HEK293T (cell line): ENCODE measurements at regions not wholly inside any gene's neighbourhood (a gene's known extent, or its start where the extent isn't known, plus 50 kb on each side); places are given as distances from the start of the nearest gene placed in this dataset.

Experiments used
- CTCF ChIA-PET: fragments of 350-600 bp; formaldehyde crosslinking; extraction: SDS; loops from one replicate; lab custom pipeline; 2021; ENCODE audit warnings: antibody characterized with exemption, inconsistent platforms; lab: Yijun Ruan, JAX
- POLR2A ChIA-PET: fragments of 350-600 bp; formaldehyde crosslinking; extraction: SDS; loops from one replicate; lab custom pipeline; 2020; ENCODE audit warnings: antibody characterized with exemption, inconsistent platforms; lab: Yijun Ruan, JAX
- DNase-seq: peaks from one replicate; pipeline ENCODE4 v3.0.0; 2012; ENCODE audit warnings: mixed read lengths; ENCODE audit errors: extremely low spot score
- ARNT ChIP-seq: fragments of 450-650 bp; IDR thresholded peaks from 2 replicates; pipeline ENCODE4 v1.6.1; 2017; ENCODE audit warnings: mild to moderate bottlenecking
- BHLHE40 ChIP-seq: fragments of 450-650 bp; IDR thresholded peaks from 2 replicates; pipeline ENCODE4 v1.6.1; 2016; ENCODE audit warnings: mild to moderate bottlenecking, moderate library complexity, borderline replicate concordance
- CTBP1 ChIP-seq: fragments of 450-650 bp; IDR thresholded peaks from 2 replicates; pipeline ENCODE4 v1.6.1; 2016; ENCODE audit warnings: borderline replicate concordance
- ELF4 ChIP-seq: fragments of 450-650 bp; IDR thresholded peaks from 2 replicates; pipeline ENCODE4 v1.6.1; 2017; ENCODE audit warnings: antibody characterized with exemption
- FOXA1 ChIP-seq: fragments of 450-650 bp; IDR thresholded peaks from 2 replicates; pipeline ENCODE4 v1.6.1; 2016; ENCODE audit warnings: mild to moderate bottlenecking
- FOXK2 ChIP-seq: fragments of 450-650 bp; IDR thresholded peaks from 2 replicates; pipeline ENCODE4 v1.6.1; 2016; ENCODE audit warnings: mild to moderate bottlenecking
- FOXM1 ChIP-seq: fragments of 450-650 bp; IDR thresholded peaks from 2 replicates; pipeline ENCODE4 v1.6.1; 2017; ENCODE audit warnings: mild to moderate bottlenecking, borderline replicate concordance
- HDGF ChIP-seq: fragments of 450-650 bp; IDR thresholded peaks from 2 replicates; pipeline ENCODE4 v1.6.1; 2017; ENCODE audit warnings: antibody characterized with exemption, borderline replicate concordance
- L3MBTL2 ChIP-seq: fragments of 450-650 bp; conservative IDR thresholded peaks from 2 replicates; pipeline ENCODE4 v1.6.1; 2016; ENCODE audit warnings: mild to moderate bottlenecking
- LEF1 ChIP-seq: fragments of 450-650 bp; IDR thresholded peaks from 2 replicates; pipeline ENCODE4 v1.6.1; 2017; ENCODE audit warnings: mild to moderate bottlenecking, borderline replicate concordance
- NFRKB ChIP-seq: fragments of 450-650 bp; IDR thresholded peaks from 2 replicates; pipeline ENCODE4 v1.6.1; 2016; ENCODE audit warnings: mild to moderate bottlenecking, moderate library complexity
- SP1 ChIP-seq: fragments of 450-650 bp; IDR thresholded peaks from 2 replicates; pipeline ENCODE4 v1.6.1; 2017
- SUZ12 ChIP-seq: fragments of 450-650 bp; IDR thresholded peaks from 2 replicates; pipeline ENCODE4 v1.6.1; 2016; ENCODE audit warnings: mild to moderate bottlenecking
- TARDBP ChIP-seq: fragments of 450-650 bp; IDR thresholded peaks from 2 replicates; pipeline ENCODE4 v1.6.1; 2016
- ZNF384 ChIP-seq: fragments of 450-650 bp; IDR thresholded peaks from 2 replicates; pipeline ENCODE4 v1.6.1; 2016
- TF ChIP-seq, protein P1 (sequence below): fragments of 450-650 bp; IDR thresholded peaks from 2 replicates; pipeline ENCODE4 v1.6.1; 2016

DNA sequence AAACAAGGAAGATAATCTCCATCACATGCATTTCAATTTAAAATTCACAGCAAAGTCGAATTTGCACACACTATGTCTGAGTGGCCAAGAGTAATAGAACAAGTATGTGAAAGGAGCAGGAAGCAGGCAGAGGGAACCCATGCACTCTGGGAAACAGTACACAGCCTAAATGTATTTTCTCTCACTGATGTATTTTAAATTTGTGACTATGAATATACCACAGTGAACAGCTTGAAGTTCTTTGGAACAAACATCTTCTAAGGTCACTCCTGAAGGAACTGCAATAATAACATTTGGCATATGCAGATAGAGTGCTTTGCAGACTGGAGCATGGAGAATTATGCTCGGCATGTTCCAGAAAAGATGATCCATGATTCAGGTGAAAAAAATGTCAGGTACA lies 223.1 kb upstream of the PKN2 start:
- ChIA-PET POLR2A (interaction anchor here (1.5 kb wide), 1 partner anchor 12 kb away, joined by 3 read pairs; no protein-coding TSS in a partner anchor), CTCF (no interaction called here)
- DNase-seq, result no peak
- no peak for TF ChIP-seq L3MBTL2
- no peak for TF ChIP-seq FOXM1
- TF ChIP-seq SUZ12, result no peak
- TF ChIP-seq ZNF384, result no peak
- no peak for TF ChIP-seq CTBP1
- no peak for TF ChIP-seq LEF1
- TF ChIP-seq SP1, result no peak
- no peak for TF ChIP-seq ARNT
- TF ChIP-seq HDGF, result no peak
- TF ChIP-seq, protein P1, sequence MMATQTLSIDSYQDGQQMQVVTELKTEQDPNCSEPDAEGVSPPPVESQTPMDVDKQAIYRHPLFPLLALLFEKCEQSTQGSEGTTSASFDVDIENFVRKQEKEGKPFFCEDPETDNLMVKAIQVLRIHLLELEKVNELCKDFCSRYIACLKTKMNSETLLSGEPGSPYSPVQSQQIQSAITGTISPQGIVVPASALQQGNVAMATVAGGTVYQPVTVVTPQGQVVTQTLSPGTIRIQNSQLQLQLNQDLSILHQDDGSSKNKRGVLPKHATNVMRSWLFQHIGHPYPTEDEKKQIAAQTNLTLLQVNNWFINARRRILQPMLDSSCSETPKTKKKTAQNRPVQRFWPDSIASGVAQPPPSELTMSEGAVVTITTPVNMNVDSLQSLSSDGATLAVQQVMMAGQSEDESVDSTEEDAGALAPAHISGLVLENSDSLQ, result no peak
- TF ChIP-seq ELF4, result no peak
- TF ChIP-seq TARDBP, result no peak

DNA sequence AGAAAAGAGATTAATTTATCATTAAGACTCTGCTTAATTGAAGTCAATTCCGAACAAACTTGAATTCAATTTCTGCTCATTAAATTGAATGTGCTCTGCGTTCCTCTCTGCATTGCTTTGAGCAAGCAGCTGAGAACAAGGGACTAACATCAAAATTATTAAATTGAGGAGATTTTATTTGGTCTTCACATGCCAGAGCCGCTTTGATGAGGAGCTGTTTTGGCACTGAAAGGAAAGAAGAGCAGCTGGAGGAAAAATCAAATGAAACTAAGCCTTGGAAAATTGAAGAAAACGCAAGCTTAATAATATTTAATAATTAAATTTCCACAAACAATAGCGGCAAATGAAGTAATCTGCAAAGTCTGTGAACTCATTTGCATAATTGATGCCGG lies 222.0 kb upstream of the PKN2 start:
- DNase-seq, result no peak
- CTCF ChIA-PET, result no interaction called here
- POLR2A ChIA-PET, result interaction anchor here (1.5 kb wide), 1 partner anchor 11 kb away, joined by 3 read pairs; no protein-coding TSS in a partner anchor
- no peak for TF ChIP-seq NFRKB

DNA sequence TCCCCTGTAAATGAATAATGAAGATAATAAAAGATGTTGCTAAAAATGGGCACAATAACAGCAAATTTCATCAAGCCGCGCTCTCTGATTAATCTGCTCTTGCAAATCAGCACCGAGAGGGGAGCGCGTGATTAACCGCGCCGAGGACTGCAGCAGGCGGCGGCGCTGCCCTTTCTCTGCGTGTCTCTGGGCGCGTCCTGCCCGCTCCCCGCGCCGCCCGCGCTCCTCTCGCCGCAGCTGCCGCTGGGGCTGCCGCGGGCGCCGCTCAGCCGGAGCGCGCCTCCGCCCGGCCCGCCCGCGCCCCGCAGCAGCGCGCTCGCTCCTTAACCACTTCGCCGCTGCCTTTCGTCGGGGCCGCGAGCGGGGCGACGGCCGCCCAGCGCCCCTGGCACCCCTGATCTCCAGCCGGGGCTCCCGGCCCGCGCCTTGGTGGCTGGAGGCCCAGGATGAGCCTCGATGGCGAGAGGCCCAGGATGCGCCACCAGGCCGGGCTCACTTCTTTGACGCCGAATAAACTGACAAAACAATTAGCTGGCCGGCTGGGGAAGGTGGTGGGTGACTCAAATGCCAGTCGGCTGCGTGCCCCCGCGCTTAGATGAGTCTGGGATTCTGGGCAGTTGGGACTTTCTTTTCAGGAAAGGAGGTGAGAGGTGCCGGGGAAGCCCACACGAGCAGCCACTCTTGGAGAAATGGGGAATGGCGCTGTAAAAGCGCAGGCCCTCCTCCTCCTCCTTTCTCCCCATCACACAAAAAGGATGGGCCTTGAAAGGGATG lies 221.4 kb upstream of the PKN2 start:
- POLR2A ChIA-PET, result interaction anchor here (1.5 kb wide), 1 partner anchor 10 kb away, joined by 3 read pairs; no protein-coding TSS in a partner anchor
- DNase-seq, result peak; percentile 77
- CTCF ChIA-PET, result no interaction called here

DNA sequence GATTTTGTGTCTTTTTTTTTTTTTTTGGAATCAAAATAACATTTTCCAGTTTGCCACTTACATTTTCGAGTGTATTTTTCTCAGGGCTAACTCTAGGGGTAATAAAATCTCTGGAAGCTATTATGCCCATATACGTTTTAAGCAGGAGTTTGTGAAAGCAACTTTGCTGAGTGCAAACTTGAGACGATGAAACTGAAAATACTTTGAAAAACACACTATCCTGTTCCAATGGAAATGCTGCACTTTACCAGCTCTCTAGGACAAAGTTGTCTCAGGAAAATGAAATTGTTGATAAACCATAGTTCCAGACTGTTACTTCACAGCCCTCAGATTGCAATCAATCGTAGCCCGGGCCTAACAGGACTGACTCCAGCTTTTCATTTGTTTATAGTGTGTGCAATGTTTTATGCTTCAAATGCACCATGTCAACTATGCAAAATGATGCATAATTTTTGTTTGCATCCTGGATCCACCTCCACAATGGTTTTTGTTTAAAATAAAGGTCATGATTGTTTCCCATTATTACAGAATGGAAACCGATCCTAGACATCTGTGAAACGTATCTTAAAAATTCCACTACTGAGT lies 220.6 kb upstream of the PKN2 start:
- CTCF ChIA-PET, result no interaction called here
- POLR2A ChIA-PET, result no interaction called here
- no peak for DNase-seq
- no peak for TF ChIP-seq FOXK2
- no peak for TF ChIP-seq SP1
- TF ChIP-seq ZNF384, result no peak
- TF ChIP-seq LEF1, result no peak
- no peak for TF ChIP-seq NFRKB
- TF ChIP-seq, protein P1, result no peak

More for the DNA sequence above, 221.4 kb upstream of the PKN2 start:
- TF ChIP-seq L3MBTL2 (peak; percentile 62; the same call in 1 of the 2 replicates), CTBP1 (no peak), LEF1 (no peak), ARNT (0 out of 2 replicates have a peak, but pooled peaks have one; percentile 14), BHLHE40 (no peak), HDGF (no peak), FOXA1 (no peak)
- TF ChIP-seq, protein P1, result no peak

DNA sequence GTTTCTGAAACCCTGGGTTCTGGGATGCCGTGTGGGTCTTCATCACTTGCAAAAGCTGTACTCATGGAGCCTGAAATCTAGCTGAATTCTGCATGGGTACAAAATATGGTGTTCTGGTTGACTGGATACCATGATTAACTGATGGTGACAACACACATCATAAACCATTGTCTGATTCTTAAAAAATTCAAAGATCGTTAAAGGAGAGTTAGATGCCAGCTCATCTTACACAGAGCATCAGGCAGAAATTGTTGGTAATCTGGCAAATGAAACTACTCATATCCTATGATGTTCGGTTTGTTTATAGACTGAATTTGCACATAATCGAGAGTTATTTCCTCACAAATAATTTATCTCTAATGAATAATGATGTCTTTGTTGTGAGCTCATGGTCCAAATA lies 218.1 kb upstream of the PKN2 start:
- POLR2A ChIA-PET, result no interaction called here
- TF ChIP-seq NFRKB (no peak), ZNF384 (no peak), SUZ12 (no peak), LEF1 (no peak), SP1 (no peak), FOXM1 (no peak), L3MBTL2 (no peak), TARDBP (no peak), ELF4 (no peak), BHLHE40 (no peak), HDGF (no peak), FOXK2 (no peak), FOXA1 (no peak)
- CTCF ChIA-PET, result no interaction called here
- DNase-seq, result no peak

DNA sequence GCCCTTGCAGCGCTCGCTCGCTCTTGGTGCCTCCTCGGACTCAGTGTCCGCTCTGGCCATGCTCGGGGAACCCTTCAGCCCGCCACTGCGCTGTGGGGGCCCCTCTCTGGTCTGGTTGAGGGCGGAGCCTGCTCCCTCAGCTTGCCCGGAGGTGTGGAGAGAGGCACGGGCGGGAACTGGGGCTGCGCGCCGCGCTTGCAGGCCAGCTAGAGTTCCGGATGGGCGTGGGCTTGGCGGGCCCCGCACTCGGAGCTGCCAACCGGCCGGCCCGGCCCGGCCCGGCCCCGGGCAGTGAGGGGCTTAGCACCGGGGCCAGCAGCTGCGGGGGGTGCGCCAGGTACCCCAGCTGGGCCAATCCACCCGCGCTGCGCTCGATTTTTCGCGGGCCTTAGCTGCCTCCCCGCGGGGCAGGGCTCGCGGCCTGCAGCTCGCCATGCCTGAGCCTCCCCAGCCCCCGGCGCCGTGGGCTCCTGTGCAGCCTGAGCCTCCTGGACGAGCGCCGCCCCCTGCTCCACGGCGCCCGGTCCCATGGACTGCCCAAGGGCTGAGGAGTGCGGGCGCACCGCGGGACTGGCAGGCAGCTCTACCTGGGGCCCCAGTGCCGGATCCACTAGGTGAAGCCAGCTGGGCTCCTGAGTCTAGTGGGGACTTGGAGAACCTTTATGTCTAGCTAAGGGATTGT lies 217.0 kb upstream of the PKN2 start:
- TF ChIP-seq SP1 (no peak), HDGF (no peak), ZNF384 (no peak), SUZ12 (no peak), TARDBP (no peak), CTBP1 (no peak), BHLHE40 (no peak), NFRKB (no peak), ARNT (no peak), FOXK2 (no peak), FOXM1 (no peak), L3MBTL2 (no peak), LEF1 (no peak)
- TF ChIP-seq, protein P1, result no peak
- CTCF ChIA-PET, result no interaction called here
- DNase-seq, result no peak
- POLR2A ChIA-PET, result no interaction called here
